Glomerular endothelial cell (primary cell): ENCODE measurements at regions not wholly inside any gene's neighbourhood (a gene's known extent, or its start where the extent isn't known, plus 50 kb on each side); places are given as distances from the start of the nearest gene placed in this dataset.
"Not testable (repeated sequence)": the region's sequence is repeated elsewhere in the genome, so short reads cannot be mapped to it uniquely, and the experiment has no call there.

ENCODE experiments used
- DNase-seq: peaks from one replicate; pipeline ENCODE4 v3.0.0-alpha.2; 2011; ENCODE audit warnings: low read depth, low spot score; ENCODE audit errors: extremely low read depth

DNA sequence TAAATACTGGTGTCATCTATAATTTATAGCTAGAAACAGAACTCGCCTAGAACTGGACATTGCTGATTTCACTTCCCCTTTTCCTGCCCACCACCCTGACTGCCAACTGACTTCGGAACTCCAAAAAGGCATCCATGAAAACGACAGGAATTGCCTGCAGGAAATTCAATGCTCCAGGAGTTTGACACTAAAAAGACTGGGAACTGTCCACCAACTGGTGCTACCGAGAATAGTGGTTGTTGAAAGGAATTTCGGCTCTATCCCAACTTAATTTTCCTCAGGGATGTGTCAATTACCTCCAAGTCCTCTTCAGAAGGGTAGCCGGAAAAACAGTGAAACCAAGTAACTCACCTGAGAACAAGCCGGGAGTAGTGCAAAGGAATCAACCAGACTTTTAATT is 440.0 kb downstream of the PRELID2 start:
- DNase-seq: not testable (repeated sequence)

DNA sequence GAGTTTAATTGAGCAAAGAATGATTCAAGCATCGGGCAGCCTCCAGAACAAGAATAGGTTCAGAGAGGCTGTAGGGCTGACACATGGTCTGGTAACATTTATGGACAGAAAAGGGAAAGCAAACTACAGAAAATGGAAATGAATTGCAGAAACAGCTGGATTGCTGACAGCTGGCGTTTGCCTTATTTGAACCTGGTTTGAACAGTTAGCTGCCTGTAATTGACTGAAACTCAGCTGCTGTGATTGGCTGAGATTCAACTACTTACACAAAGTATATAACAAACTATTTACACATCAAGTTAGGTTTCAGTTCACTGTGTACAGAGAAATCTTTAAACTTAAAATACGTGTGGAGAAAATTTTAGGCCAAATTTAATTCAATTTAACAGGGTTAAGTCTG is 441.7 kb downstream of the PRELID2 start:
- no peak for DNase-seq

DNA sequence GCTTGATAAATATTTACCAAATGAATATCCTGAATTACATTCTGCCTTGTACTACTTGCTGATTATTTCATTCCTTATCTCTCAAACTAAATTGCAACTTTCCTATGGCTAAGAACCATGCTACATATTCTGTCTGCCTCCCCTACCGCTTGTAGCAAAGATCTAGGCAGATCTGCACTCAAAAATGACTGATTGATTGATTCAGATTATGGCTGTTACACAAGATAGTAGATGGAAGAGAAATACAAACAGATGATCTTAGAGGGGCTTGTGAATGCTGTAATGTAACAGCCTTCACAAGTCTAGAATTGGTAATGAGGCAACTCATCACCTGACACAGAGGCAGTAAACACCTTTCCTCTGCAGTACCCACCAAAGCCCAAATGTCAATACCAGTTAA is 446.1 kb downstream of the PRELID2 start:
- DNase-seq: no peak

DNA sequence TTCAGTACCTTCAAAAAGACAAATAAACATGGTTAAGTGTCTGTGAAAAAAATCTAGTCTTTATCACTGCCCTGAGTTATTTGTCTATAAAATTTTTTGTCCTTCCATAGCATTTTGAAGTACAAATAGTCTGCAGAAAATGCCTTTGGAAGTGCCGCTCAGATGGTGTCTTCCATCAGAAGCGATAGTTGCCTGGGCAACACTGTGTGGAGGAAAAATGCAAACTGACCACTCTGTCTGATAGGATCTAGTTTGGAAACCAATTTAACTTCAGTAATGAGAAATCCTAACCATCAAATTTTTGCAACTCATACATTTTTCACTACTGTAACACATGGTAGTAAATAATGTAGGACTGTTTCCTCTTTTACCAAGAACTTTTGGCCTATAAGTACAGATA is 449.9 kb downstream of the PRELID2 start:
- no peak for DNase-seq

DNA sequence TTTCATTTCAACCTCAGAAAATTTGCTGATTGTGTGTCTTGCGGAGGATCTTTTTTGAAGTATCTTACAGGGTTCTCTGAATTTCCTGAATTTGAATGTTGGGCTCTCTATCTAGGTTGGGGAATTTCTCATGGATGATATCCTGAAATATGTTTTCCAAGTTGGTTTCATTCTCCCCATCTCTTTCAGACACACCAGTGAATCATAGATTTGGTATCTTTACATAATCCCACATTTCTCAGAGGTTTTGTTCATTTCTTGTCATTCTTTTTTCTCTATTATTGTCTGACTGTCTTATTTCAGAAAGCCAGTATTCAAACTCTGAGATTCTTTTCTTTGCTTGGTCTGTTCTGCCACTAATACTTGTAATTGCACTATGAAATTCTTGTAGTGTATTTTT is 456.9 kb downstream of the PRELID2 start:
- no peak for DNase-seq

DNA sequence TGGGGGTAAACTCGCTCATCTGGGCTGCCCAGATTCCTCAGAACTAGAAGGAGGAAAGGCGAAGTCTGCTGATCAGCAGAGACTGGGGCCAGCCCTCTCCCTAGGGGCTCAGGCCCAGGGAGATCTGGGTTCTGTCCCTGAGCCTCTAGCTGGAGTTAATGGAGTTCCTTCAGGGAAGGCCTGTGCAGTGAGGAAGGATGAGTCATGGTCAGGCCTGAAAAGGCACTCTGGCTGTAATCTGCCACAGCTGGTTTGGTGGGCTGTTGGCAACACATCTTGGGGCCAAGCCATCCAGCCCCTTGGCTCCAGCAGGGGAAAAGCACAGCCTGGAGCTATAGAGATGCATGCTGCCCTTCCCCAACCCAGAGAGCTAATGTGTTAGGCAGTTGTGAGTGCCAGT is 459.6 kb downstream of the PRELID2 start:
- DNase-seq: no peak

DNA sequence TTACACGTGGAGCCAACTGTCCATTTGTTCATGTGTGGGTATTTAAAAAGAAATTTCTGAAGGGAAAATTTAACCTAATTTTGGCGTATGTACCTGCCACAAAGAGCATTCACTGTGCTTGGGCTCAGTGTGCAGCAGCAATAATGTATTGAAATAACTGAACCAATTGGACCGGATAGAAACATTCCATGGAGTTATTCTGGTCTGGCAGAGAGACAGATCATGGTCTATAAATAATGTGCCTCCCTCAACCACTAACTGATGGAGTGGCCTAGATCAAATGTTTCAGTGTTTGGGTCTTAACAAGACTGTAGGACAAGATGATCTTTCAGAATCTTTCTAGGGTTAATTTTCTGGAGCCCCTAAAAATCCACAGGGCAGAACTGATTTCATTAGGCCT is 469.7 kb downstream of the PRELID2 start:
- DNase-seq: no peak

DNA sequence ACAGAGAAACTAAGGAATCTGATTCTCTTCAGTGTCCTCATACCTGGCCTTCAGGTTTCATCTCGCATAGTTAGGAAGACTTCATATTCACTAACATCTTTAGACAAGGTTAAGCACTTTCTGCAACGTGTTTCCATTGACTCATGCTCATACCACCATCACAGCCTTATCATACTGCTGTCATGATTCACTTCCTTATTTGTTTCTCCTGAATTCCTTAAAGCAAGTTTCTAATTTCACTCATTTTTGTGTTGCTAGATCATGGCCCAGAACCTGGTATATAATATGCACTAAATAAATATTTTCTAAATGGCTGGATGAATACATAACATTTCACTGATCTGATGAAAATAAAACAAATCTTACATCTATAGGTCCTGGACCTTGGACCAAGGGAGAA is 472.9 kb downstream of the PRELID2 start:
- DNase-seq: peak; percentile 62

DNA sequence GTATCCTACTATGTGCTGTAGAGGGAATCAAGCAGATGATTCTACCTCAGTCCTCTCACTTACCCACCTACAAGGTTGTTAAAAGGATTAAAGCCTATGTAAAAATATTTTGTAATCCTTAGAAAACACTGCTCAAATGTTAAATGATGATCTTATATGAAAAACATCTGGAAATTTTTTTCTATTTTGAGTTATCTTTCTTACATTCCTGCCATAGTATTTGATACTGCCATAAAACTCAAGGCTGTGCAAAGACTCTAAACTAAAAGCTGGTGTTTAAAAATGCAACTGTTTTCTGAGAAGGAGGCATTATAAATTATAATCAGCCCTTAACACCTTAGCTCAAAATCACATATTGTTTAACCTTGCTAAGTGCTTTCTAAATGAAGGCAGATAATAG is 474.2 kb downstream of the PRELID2 start:
- DNase-seq: no peak

DNA sequence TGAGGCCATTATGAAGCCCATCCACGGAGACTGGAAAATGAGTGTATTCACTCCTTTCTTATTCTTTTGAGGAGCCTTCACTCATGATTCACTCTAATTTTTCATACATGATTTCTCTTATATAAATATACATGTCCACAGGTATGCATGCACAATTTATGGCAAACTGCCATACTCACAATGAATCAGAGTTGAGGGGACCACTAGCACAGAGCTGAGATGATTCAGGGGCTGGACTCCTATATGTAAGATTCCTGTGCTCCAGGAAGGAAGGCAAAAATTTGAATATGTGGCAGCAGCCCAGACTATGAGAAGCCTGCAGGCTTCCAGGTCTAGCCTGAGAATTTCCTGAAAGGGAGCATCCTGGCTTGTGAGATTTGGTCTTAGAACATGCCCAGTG is 484.6 kb downstream of the PRELID2 start:
- DNase-seq: no peak

DNA sequence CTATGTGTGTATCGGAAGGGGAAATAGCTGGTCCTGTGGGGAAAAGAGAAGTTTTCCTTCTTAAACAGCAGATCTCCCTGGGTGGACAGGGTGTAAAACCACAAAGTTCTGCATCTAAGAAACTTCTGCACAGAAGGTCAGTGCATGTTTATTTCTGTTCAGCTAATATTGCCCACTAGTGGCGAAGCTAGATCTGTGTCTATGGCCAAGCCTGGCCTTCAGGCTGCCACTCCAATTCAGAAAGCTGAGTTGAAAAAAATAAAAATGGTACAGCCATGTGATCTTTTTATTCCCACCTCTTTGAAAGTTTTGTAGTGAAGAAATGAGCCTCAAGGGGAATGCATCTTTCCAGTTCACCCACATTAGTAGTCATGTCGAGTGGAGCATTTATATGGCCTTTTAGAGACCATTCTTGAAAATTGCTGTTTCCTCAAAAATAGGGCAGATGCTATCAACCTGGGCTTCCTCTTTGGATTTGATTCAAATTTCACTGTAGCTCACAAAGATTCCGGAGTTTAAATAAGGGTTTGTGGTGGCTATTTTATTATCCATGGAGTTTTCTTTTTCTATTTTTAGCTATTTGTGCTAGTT is 488.0 kb downstream of the PRELID2 start:
- DNase-seq: no peak

DNA sequence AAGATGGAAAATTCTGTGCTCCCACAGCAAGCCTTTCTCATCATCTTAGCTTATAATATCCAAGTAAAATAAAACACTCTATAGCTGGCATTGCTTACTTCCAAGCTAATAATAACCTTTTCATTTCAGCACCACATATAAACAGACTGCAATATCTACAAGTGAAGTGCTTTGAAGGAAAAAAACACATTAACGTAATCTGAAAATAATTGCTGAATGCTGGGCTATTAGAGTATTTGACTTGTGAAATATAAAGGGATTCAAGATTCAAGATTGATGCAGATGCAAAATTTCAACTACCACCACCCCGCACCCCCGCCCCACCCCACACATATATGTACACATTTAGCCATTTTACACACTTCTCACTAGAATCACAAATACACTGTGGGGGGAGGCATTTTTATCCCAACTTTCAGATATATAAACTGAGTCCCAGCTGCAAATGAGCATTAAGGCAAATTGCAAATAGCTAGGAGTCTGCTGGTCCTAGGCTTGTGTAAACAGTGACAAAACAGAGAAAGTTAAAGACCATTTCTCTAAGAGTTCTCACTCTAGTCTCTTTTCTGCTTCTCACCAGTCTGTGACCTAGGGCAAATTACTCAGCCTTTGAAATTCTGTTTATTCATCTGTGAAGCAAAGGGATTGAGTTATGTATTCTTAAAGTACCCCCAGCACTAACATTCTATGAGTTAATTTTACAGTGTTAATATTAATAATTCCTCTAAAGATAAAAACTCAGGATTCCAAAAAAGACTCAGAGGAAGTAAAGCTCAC is 489.4 kb downstream of the PRELID2 start:
- no peak for DNase-seq

DNA sequence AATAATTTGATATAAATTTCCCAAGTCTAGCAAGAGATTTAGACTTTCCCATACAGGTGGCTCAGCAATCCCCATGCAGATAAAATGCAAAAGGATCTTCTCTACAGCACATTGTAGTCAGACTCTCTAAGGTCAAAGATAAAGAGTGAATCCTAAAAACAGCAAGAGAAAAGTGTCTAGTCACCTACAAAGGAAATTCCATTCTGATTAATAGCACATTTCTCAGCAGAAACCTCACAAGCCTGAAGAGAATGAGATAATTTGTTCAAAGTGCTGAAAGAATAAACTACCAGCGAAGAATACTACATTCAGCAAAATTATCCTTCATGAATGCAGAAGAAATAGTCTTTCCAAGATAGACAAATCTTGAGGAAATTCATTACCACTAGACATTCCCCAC is 493.3 kb downstream of the PRELID2 start:
- no peak for DNase-seq

DNA sequence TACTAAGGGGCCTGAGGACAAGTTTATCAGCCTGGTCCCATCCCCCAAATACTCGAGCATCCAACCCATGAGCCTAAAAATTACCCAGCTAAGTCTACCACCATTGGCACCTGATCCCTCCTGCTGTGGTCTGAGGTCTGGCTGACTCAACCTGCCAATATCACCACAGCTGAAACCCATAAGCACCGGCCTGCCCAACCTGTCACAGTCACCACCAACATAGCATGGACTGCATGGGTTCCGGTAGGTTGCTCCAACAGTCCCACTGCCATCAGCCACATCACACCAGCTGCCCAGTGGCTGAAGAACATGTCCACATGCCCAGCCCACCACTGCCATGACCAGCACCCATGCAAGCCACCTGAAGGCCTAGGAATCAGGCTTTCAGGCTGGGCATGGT is 495.0 kb downstream of the PRELID2 start:
- DNase-seq: no peak

DNA sequence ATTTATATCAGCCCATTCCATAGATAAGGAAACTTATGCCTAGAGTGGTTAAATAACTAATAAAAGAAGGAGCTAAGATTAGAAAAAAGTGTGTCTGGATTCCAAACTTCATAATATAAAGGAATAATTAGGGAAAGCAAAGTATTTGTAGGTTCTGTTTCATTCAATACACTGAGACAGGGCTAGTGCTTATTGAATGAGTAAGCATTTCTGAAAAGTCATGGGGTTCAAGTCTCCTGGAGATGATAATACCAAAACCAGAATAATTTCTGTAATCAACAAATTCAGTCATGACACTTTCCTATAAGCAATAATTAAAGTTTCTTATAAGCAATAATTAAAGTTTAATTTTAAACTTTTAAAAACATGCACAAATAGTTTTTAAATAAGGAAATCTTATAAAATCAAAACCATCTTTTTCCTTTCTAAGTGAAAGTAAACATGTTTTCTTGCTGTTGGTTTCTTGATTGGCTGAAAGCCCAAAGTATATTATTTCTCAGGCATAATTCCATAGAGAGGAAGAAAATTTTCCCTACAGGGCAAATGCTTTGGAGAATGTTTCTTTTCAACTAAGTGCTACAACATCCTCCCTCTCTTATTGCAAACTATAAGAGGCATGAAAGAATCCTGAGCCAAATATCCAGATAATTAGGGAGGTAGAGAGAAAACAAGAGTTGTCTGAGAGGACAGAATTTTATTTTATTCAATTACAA is 510.2 kb downstream of the PRELID2 start:
- DNase-seq: no peak

DNA sequence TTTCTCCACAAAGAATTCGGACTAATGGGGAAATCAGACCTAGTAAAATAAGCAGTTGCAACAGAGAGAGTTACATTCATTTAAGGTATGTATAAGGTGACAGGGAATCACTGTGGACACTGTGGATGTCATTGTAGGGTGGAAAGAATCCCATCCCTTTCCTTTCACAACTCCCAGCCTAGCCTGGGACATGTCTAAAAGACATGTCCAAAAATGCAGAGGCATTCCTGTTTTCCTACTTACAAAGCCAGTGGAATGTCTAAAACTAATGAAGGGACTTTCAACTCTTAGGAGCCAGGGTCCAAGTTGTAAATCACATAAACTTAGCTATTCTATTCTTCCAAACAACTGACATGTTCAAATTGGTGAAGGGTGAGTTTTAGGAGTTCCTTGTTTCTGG is 511.0 kb downstream of the PRELID2 start:
- no peak for DNase-seq

DNA sequence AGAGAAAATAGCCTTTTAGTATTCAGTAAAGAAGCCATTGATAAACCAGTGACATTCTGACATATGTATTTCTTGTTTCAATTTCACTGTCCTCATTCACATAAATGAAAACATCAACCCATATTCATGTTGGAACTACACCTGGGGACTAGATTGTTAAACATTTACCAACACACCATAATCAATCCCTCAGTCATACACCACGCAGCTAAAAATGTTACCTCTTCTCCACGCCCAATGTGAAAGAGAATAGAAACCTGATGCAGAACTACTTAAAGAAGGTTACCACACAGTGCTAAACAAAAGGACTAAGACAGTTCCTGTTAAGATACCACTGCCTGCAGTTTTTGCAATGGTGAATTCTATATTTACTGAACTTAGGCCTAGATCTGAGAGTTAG is 518.9 kb downstream of the PRELID2 start:
- DNase-seq: no peak

DNA sequence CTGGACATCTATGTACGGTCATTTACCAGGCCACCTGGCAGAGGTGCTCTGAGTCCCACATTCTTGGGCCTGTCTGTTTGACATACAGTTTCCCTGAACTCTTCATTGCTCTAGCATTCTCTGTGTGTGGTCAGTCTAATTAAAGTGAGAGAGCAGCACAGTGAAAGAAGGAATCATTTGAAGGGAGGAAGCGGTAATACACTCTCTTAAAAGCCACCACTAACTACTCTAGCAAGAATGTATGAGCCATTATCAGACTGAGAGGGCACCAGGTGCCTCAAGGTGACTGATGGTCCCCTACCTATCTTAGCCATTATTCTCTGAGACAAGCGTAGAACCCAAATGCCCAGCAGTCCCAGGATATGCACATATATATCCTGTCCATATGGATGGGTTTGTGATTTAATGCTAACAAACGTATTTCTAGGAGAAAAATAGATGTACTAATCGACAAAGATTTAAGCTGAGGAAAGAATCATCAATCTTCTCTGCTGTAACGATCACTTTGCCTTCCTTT is 527.2 kb downstream of the PRELID2 start:
- DNase-seq: no peak

DNA sequence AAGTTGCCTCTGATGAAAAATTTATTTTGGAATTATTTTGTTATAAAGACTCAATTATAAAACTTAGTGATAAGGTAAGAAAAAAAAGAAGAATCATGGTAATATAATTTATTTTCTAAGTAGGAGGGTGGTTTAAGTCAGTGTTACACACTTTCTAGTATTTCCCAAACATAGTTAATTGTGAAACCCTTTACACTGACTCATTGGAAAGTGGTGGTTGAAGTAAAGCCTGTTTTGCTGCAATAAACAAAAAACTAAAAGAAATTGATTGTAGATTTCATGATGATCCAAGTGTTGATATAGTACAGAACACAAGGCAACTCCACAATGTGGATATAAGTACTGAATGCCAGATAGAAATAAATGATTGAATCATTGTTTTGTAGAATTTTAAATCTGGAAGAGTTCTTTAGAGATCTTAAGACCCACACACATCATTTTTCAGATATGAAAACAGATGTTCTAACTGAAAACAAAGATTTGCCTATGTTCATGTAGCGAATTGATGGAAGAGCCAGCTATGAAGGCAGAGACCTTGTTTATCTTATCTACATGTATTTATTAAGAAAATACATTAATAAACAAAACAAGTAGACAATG is 539.8 kb downstream of the PRELID2 start:
- no peak for DNase-seq

DNA sequence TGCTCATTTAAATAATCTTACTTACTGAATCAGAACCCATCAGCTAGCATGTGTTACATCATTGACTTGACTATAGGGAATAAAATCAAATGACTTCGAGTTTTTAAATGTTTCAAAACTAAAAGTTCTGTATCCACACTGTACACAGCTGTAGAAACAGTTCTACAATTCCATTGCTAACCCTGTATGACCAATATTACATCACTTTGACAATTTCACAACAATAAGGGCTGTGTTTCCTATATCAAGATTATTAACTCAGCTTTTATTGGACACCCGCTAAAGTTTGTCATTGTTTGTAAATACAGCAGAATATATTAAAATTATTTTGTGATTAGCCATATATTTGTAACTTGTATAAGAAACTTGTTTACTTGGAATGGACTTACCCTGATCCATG is 540.8 kb downstream of the PRELID2 start:
- no peak for DNase-seq

DNA sequence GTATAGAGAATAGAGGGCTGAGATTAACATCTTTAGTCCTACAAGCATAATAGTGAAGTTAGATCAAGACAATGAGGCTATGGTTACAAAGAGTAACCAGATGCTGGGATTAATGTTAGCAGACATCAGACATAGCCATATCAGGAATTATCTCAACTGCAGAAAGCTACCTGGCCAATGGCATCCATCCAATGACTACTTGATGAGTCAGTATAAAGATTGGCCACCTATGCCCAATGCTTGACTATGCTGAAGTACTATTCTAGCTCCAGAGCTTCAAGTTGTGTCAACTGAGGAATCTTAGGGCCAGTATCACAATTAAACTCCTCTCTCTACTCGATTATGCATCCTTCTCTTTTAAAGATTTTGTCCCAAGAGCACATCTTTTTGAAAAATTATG is 541.4 kb downstream of the PRELID2 start:
- DNase-seq: no peak

DNA sequence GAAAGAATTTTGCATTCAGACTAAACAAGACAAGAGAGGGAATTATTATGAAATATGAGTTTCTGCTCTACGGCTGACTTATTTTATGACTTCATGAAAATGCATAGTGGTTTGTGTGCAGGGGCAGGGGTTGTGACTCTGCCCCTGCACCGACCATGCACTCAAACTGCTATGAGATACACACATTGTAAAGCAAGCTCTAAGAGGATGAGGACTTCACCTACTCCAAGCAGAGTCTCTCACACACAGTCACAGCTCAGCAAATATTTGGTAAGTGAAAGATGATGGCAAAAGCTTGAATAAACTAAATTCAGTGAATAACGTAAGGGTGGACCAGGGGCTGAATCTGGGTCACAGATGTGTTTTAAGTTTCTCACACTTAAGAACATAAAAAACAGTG is 542.9 kb downstream of the PRELID2 start:
- DNase-seq: no peak
